Right lobe of liver (tissue), 6 donors: ENCODE measurements at regions not wholly inside any gene's neighbourhood (a gene's known extent, or its start where the extent isn't known, plus 50 kb on each side); places are given as distances from the start of the nearest gene placed in this dataset.
"Not testable (repeated sequence)": the region's sequence is repeated elsewhere in the genome, so short reads cannot be mapped to it uniquely, and the experiment has no call there.

Source experiments
- ATAC-seq, 4 donors: fragments of 200-7000 bp; cut with Tn5 transposase; one replicate each; pipeline ENCODE4 v1.9.1; 2020; ENCODE audit warnings: mild to moderate bottlenecking in 4 of 4, moderate library complexity in 4 of 4
- DNase-seq, 3 donors: peaks; one replicate each; pipeline ENCODE4 v3.0.0-alpha.2; 2020
- H3K27ac ChIP-seq, 3 donors: fragments of 200-600 bp; one replicate each; pipeline ENCODE4 v1.8.0; 2022
- H3K27me3 ChIP-seq, 2 donors: fragments of 200-600 bp; one replicate each; pipeline ENCODE4 v1.8.0; 2022
- H3K36me3 ChIP-seq, 4 donors: fragments of 200-600 bp; sonication (generic) in 1 of 4; one replicate each; pipeline versions ENCODE4 v1.5.1 to v1.8.0; 2017 to 2022; ENCODE audit warnings: control low read depth in 1 of 4
- H3K4me1 ChIP-seq, 4 donors: fragments of 200-600 bp; sonication (generic) in 1 of 4; one replicate each; pipeline versions ENCODE4 v1.5.1 to v1.8.0; 2017 to 2022; ENCODE audit warnings: control low read depth in 1 of 4
- H3K4me3 ChIP-seq, 3 donors: fragments of 200-600 bp; one replicate each; pipeline ENCODE4 v1.8.0; 2022
- H3K9me3 ChIP-seq, 4 donors: fragments of 200-600 bp; sonication (generic) in 1 of 4; one replicate each; pipeline versions ENCODE4 v1.5.1 to v1.8.0; 2017 to 2022; ENCODE audit warnings: control low read depth in 1 of 4
- CTCF ChIP-seq, 4 donors: fragments of 200-600 bp in 3 of 4; fragments of 450-650 bp in 1 of 4; IDR thresholded peaks; one replicate each; pipeline versions ENCODE4 v1.5.1 to v1.8.0; 2016 to 2022; ENCODE audit warnings: antibody characterized with exemption in 4 of 4, mild to moderate bottlenecking in 2 of 4
- POLR2A ChIP-seq: fragments of 450-650 bp; IDR thresholded peaks from one replicate; pipeline ENCODE4 v1.6.1; 2017; ENCODE audit warnings: antibody characterized with exemption, mild to moderate bottlenecking
- WGBS: methylation state at CpG from one replicate; pipeline ENCODE4 v1.1.6; 2018; ENCODE audit warnings: low coverage, low lambda C conversion rate; ENCODE audit not compliant: insufficient coverage; ENCODE audit errors: missing lambda C conversion rate; 5-methylcytosine and 5-hydroxymethylcytosine counted together
- intact Hi-C, 2 donors: fragments of 100-400 bp; cut with DNase I; formaldehyde crosslinking; loops; one replicate each; pipeline versions ENCODE4 v1.11.2 to v1.14.1; 2022
- donor health status: DM: no; HTN: yes; CAD: no.
- donor health status: DM: no; HTN: no; CAD: no.
- donor health status: DM: no; HTN: no; CAD: no.
- donor health status: DM: no; HTN: yes; CAD: no.
- donor health status: DM: no; HTN: yes; CAD: no.

- DNase-seq (no peak), ATAC-seq (no peak)
- Histone ChIP-seq H3K4me3 (no peak overlapping the region), H3K27ac (no peak overlapping the region), H3K4me1 (no peaks in the 10 kb centered on the region), H3K27me3 (no peaks in the 10 kb centered on the region), H3K36me3 (no peaks in the 10 kb centered on the region), H3K9me3 (no peaks in the 10 kb centered on the region)
- intact Hi-C loops = no loop called here
- 72% methylated on average over 6 of the region's 9 CpGs for WGBS
- no peak for TF ChIP-seq CTCF (IDR thresholded peaks at IDR 0.05)
- no peak for TF ChIP-seq POLR2A
Observed at GRCh38 chr20:19048995-19049501, 163.4 kb upstream of the SLC24A3 start.

- H3K9me3 ChIP-seq = no peaks in the 10 kb centered on the region
- DNase-seq (no peak), ATAC-seq (no peak)
- intact Hi-C loops = no loop called here
- TF ChIP-seq CTCF (IDR thresholded peaks at IDR 0.05) (no peak), POLR2A (no peak)
- H3K27ac ChIP-seq = no peak overlapping the region
- WGBS = 70% methylated on average over 5 of the region's 7 CpGs
- H3K27me3 ChIP-seq = no peaks in the 10 kb centered on the region
- H3K36me3 ChIP-seq = no peaks in the 10 kb centered on the region
- H3K4me1 ChIP-seq = no peaks in the 10 kb centered on the region
- no peak overlapping the region for H3K4me3 ChIP-seq
Observed at GRCh38 chr20:19049514-19049913, 162.9 kb upstream of the SLC24A3 start.

GRCh38 chr20:19056909-19057308, 155.5 kb upstream of the SLC24A3 start:
- Histone ChIP-seq H3K27me3 (no peaks in the 10 kb centered on the region), H3K27ac (no peak overlapping the region), H3K36me3 (no peaks in the 10 kb centered on the region), H3K4me1 (no peaks in the 10 kb centered on the region), H3K4me3 (no peak overlapping the region), H3K9me3 (peaks cover 0 to 4% (median 0%) of the 10 kb centered on the region in 4 donors)
- intact Hi-C loops = no loop called here
- WGBS = 73% methylated on average over 2 of the region's 3 CpGs
- TF ChIP-seq POLR2A (no peak), CTCF (IDR thresholded peaks at IDR 0.05) (no peak)
- ATAC-seq (no peak), DNase-seq (no peak)

GRCh38 chr20:19064788-19065187, 147.7 kb upstream of the SLC24A3 start:
- H3K27ac ChIP-seq, ATAC-seq, H3K9me3 ChIP-seq, H3K36me3 ChIP-seq, intact Hi-C loops, H3K4me3 ChIP-seq, H3K4me1 ChIP-seq, DNase-seq, H3K27me3 ChIP-seq: not testable (repeated sequence)
- WGBS = 65% methylated on average over 2 of the region's 4 CpGs

GRCh38 chr20:19067986-19068385, 144.5 kb upstream of the SLC24A3 start:
- Histone ChIP-seq H3K9me3 (no peaks in the 10 kb centered on the region), H3K27ac (no peak overlapping the region), H3K4me1 (no peaks in the 10 kb centered on the region), H3K27me3 (no peaks in the 10 kb centered on the region), H3K4me3 (no peak overlapping the region), H3K36me3 (no peaks in the 10 kb centered on the region)
- DNase-seq = no peak
- no peak for ATAC-seq
- TF ChIP-seq POLR2A = no peak
- no peak for TF ChIP-seq CTCF (IDR thresholded peaks at IDR 0.05)
- intact Hi-C loops = no loop called here
- 82% methylated on average over 1 of the region's 1 CpG for WGBS
